ENCODE measurements at regions not wholly inside any gene's neighbourhood (a gene's known extent, or its start where the extent isn't known, plus 50 kb on each side); places are given as distances from the start of the nearest gene placed in this dataset.

- TF ChIP-seq ZNF764 (CRISPR knock-in tag; IDR thresholded peaks at IDR 0.05; ENCODE audit: low read depth) (no peak), ZNF436 (CRISPR knock-in tag; IDR thresholded peaks at IDR 0.05) (no peak), XRCC5 (IDR thresholded peaks at IDR 0.05; ENCODE audit: low read depth, low read length) (no peak), CTCF (IDR thresholded peaks at IDR 0.05 in 2 of 3, conservative IDR thresholded peaks at IDR 0.05 in 1 of 3; ENCODE audit: insufficient read depth in 2 of 3, low read depth in 1 of 3, low read length in 3 of 3) (no peak), ZNF444 (CRISPR knock-in tag; IDR thresholded peaks at IDR 0.05) (no peak), ARID3A (IDR thresholded peaks at IDR 0.05; ENCODE audit: borderline replicate concordance, low read depth, low read length) (no peak), ZNF384 (IDR thresholded peaks at IDR 0.05; ENCODE audit: low read depth, low read length) (no peak), E2F8 (IDR thresholded peaks at IDR 0.05; ENCODE audit: low read depth, partially characterized antibody) (no peak), EZH2 (IDR thresholded peaks at IDR 0.05; ENCODE audit: borderline replicate concordance, low read depth, low read length) (no peak), BRD9 (IDR thresholded peaks at IDR 0.05; ENCODE audit: low read depth, partially characterized antibody) (no peak)
Observed at GRCh38 chr12:11461433-11461832, 66.1 kb upstream of the PRB2 start.

Data from K562 (cell line).